Cardiac muscle cell (in vitro differentiated cells and primary cell): ENCODE measurements at regions not wholly inside any gene's neighbourhood (a gene's known extent, or its start where the extent isn't known, plus 50 kb on each side); places are given as distances from the start of the nearest gene placed in this dataset.
A peak's percentile ranks its signal among the peaks of the same experiment; 100 is the strongest.
"Not testable (repeated sequence)": the region's sequence is repeated elsewhere in the genome, so short reads cannot be mapped to it uniquely, and the experiment has no call there.

ENCODE experiments used
- DNase-seq, 2 donors: peaks; one replicate each; pipeline versions ENCODE4 v3.0.0 to v3.0.0-alpha.2; 2010 to 2017; ENCODE audit warnings: low read depth in 1 of 2, low spot score in 1 of 2
- H3K27ac ChIP-seq: fragments of 200-600 bp; sonication (generic); 2 replicates; pipeline ENCODE4 v1.5.1; 2016
- H3K27me3 ChIP-seq: fragments of 200-600 bp; sonication (generic); 2 replicates; pipeline ENCODE4 v1.6.0; 2016; ENCODE audit warnings: control low read depth
- H3K36me3 ChIP-seq: fragments of 200-600 bp; sonication (generic); 2 replicates; pipeline ENCODE4 v1.5.1; 2016; ENCODE audit warnings: control low read depth
- H3K4me1 ChIP-seq: fragments of 200-600 bp; sonication (generic); 2 replicates; pipeline ENCODE4 v1.8.1; 2017; ENCODE audit warnings: low read depth, mild to moderate bottlenecking, mixed run types
- H3K4me3 ChIP-seq: fragments of 200-600 bp; sonication (generic); 2 replicates; pipeline ENCODE4 v1.5.1; 2016; ENCODE audit warnings: mild to moderate bottlenecking
- H3K9me3 ChIP-seq: fragments of 200-600 bp; sonication (generic); 2 replicates; pipeline ENCODE4 v1.5.1; 2017; ENCODE audit warnings: low read depth, mild to moderate bottlenecking, control low read depth
- TF ChIP-seq, protein P1 (sequence below): IDR thresholded peaks from 2 replicates; pipeline ENCODE4 v1.5.1; 2012; ENCODE audit warnings: low read depth, mild to moderate bottlenecking, low read length

DNA sequence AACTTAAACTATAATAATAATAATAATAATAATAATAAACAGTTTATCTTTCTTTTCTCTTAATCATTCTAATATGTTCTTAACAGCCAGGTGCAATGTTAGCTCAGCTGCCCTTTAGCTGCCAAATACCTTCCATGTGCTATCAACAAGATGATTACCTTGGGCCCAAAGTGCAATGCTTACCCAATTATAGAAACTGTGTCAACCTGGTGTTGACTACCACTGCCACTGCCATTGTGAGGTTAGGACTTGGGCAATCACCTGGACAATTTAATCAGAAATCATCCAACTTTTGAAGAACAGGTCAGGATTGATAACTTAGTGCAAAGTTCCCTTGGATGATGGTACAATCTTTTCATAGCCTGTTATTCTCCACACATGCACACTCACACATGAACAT lies 371.8 kb upstream of the SALL1 start:
- DNase-seq, result no peak
- Histone ChIP-seq H3K4me3 (no peak overlapping the region), H3K9me3 (no peaks in the 10 kb centered on the region), H3K4me1 (no peaks in the 10 kb centered on the region), H3K27me3 (no peaks in the 10 kb centered on the region), H3K27ac (no peak overlapping the region), H3K36me3 (no peaks in the 10 kb centered on the region)
- TF ChIP-seq, protein P1, sequence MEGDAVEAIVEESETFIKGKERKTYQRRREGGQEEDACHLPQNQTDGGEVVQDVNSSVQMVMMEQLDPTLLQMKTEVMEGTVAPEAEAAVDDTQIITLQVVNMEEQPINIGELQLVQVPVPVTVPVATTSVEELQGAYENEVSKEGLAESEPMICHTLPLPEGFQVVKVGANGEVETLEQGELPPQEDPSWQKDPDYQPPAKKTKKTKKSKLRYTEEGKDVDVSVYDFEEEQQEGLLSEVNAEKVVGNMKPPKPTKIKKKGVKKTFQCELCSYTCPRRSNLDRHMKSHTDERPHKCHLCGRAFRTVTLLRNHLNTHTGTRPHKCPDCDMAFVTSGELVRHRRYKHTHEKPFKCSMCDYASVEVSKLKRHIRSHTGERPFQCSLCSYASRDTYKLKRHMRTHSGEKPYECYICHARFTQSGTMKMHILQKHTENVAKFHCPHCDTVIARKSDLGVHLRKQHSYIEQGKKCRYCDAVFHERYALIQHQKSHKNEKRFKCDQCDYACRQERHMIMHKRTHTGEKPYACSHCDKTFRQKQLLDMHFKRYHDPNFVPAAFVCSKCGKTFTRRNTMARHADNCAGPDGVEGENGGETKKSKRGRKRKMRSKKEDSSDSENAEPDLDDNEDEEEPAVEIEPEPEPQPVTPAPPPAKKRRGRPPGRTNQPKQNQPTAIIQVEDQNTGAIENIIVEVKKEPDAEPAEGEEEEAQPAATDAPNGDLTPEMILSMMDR, result no peak

DNA sequence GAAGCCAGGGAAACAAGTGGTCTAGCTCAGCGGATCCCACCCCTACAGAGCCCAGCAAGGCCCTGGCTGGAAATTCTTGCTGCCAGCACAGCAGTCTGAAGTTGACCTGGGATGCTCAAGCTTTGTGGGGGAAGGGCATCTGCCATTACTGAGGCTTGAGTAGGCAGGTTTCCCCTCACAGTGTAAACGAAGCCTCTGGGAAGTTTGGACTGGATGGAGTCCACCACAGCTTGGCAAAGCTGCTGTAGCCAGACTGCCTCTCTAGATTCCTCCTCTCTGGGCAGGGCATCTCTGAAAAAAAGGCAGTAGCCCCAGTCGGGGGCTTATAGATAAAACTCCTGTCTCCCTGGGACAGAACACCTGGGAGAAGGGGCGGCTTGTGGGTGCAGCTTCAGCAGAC lies 365.9 kb upstream of the SALL1 start:
- not testable (repeated sequence) for H3K9me3 ChIP-seq, H3K27ac ChIP-seq, DNase-seq, H3K27me3 ChIP-seq, H3K36me3 ChIP-seq, H3K4me1 ChIP-seq, H3K4me3 ChIP-seq

DNA sequence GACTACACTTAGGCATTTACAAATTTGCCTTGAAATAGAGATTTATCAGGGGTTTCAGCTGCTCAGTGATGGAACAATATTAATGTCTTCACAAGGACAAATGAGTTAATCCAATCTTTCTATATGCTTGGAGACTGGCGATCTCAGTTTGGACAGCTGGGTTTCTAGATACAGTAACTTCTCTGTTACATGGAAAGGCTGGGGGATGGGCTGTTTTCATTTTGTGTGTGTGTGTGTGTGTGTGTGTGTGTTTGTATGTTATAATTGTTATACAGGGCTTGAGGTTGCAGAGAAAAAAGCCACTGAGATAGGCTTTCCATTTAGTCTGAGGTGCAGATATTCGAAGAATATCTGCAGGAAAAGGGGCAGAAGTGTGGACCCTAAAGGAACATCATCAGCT lies 359.3 kb upstream of the SALL1 start:
- TF ChIP-seq, protein P1, result no peak
- H3K4me3 ChIP-seq, result no peak overlapping the region
- no peaks in the 10 kb centered on the region for H3K36me3 ChIP-seq
- no peaks in the 10 kb centered on the region for H3K4me1 ChIP-seq
- H3K27me3 ChIP-seq, result no peaks in the 10 kb centered on the region
- DNase-seq, result no peak
- no peak overlapping the region for H3K27ac ChIP-seq
- H3K9me3 ChIP-seq, result no peaks in the 10 kb centered on the region

DNA sequence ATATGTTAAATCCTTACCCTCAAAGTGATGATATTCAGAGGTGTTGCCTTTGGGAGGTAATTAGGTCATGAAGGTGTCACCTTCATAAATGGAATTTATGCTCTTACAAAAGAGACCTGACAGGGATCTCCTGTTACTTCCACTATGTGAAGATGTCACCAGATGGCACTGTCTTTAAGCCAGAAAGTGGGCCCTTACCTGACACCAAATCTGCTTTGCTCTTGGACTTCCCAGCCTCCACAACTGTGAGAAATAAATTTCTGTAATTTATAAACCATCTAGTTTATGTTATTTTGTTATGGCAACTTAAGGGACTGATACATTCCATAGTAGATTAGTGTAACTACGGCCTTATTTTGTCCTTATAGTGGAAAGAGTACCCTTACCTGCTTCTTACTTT lies 358.3 kb upstream of the SALL1 start:
- Histone ChIP-seq H3K4me3 (no peak overlapping the region), H3K9me3 (no peaks in the 10 kb centered on the region), H3K27ac (no peak overlapping the region), H3K4me1 (no peaks in the 10 kb centered on the region), H3K27me3 (no peaks in the 10 kb centered on the region), H3K36me3 (no peaks in the 10 kb centered on the region)
- TF ChIP-seq, protein P1, result no peak
- DNase-seq, result no peak

DNA sequence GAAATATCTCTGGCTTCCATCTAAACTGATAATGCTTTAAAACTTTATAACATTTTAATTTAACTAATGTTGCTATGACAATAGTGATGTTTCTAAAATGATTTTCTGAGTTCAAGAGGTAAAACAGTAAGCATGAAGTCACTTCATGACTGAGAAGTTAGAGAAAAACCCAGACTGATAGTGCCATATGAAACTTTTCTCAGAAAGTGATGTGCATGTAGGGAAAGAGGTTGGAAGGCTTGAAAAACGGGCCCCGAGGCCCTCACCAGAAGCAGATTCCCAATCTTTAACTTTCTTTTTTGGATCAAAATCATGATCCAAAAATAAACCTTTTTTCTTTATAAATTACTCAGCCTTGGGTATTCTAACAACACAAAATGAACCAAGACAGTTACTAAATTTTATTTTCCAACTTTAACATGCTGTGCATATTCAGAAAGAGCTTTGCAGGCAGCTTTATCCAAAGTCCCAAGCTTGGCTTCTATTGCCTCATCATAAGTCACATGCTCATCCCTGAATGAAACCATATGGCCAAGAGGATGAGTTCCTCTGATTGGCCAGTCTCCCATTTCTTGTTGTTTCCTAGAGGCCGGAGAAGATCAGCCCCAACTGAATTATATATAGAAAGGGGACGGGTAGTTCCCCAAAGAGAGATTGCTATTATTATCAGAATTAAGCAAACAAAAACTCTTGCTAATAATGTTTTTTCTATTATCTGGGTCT lies 357.6 kb upstream of the SALL1 start:
- H3K9me3 ChIP-seq, result no peaks in the 10 kb centered on the region
- H3K36me3 ChIP-seq, result no peaks in the 10 kb centered on the region
- no peak overlapping the region for H3K4me3 ChIP-seq
- no peaks in the 10 kb centered on the region for H3K4me1 ChIP-seq
- H3K27me3 ChIP-seq, result no peaks in the 10 kb centered on the region
- no peak overlapping the region for H3K27ac ChIP-seq
- TF ChIP-seq, protein P1, result no peak
- DNase-seq, result peak in 1 of 2 donors; percentile 76

DNA sequence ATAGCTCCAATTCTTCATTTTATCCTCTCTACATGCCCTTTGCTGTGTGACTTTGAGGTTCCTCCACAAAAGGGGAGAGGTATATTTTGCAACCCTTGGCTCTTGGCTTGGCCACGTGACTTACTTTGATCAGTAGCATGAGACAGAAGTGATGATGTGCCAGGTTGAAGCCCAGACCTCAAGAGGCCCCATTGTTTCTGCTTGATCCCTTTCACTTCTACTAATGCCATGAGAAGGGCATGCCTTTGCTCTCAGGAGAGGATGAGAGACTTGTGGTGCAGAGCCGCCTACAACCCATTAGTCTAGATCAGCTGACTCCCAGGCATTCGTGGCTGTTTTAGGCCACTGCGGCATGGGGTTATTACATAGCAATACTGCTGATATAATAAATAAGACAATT lies 356.2 kb upstream of the SALL1 start:
- Histone ChIP-seq H3K9me3 (no peaks in the 10 kb centered on the region), H3K36me3 (no peaks in the 10 kb centered on the region), H3K4me1 (no peaks in the 10 kb centered on the region), H3K27ac (no peak overlapping the region), H3K4me3 (no peak overlapping the region), H3K27me3 (no peaks in the 10 kb centered on the region)
- DNase-seq, result no peak
- TF ChIP-seq, protein P1, result no peak
